ENCODE measurements at regions not wholly inside any gene's neighbourhood (a gene's known extent, or its start where the extent isn't known, plus 50 kb on each side); places are given as distances from the start of the nearest gene placed in this dataset.

GRCh38 chr3:40653878-40654277, 129.1 kb downstream of the ZNF621 start:
- H3K27me3 ChIP-seq (ENCODE audit: insufficient read depth, poor library complexity, severe bottlenecking): no peaks in the 10 kb centered on the region
- no peak overlapping the region for H3K4me3 ChIP-seq (replicated peaks; ENCODE audit: insufficient read depth, low read length)
- no peak for DNase-seq (ENCODE audit: low read depth in 1 of 2, low spot score in 1 of 2)
- TF ChIP-seq POLR2AphosphoS5 (IDR thresholded peaks at IDR 0.05; ENCODE audit: low read depth): no peak
- no peak for TF ChIP-seq REST (IDR thresholded peaks at IDR 0.05; ENCODE audit: insufficient replicate concordance, low read depth)
- no peak for TF ChIP-seq CTCF (IDR thresholded peaks at IDR 0.05; ENCODE audit: insufficient read depth, low read length)
- no peak for TF ChIP-seq SPI1 (IDR thresholded peaks at IDR 0.05; ENCODE audit: borderline replicate concordance, low read depth)
- no peak for TF ChIP-seq GABPA (IDR thresholded peaks at IDR 0.05; ENCODE audit: low read depth)
- no peak overlapping the region for H3K27ac ChIP-seq (replicated peaks)

- Histone ChIP-seq H3K4me3 (replicated peaks; ENCODE audit: insufficient read depth, low read length) (no peak overlapping the region), H3K27ac (replicated peaks) (no peak overlapping the region), H3K27me3 (ENCODE audit: insufficient read depth, poor library complexity, severe bottlenecking) (no peaks in the 10 kb centered on the region)
- no peak for DNase-seq (ENCODE audit: low read depth in 1 of 2, low spot score in 1 of 2)
- TF ChIP-seq GABPA (IDR thresholded peaks at IDR 0.05; ENCODE audit: low read depth): no peak
- no peak for TF ChIP-seq POLR2AphosphoS5 (IDR thresholded peaks at IDR 0.05; ENCODE audit: low read depth)
- TF ChIP-seq SPI1 (IDR thresholded peaks at IDR 0.05; ENCODE audit: borderline replicate concordance, low read depth): no peak
- no peak for TF ChIP-seq CTCF (IDR thresholded peaks at IDR 0.05; ENCODE audit: insufficient read depth, low read length)
- TF ChIP-seq REST (IDR thresholded peaks at IDR 0.05; ENCODE audit: insufficient replicate concordance, low read depth): no peak
Observed at GRCh38 chr3:40655551-40655950, 130.8 kb downstream of the ZNF621 start.

GRCh38 chr3:40657623-40658022, 132.9 kb downstream of the ZNF621 start:
- no peaks in the 10 kb centered on the region for H3K27me3 ChIP-seq (ENCODE audit: insufficient read depth, poor library complexity, severe bottlenecking)
- H3K4me3 ChIP-seq (replicated peaks; ENCODE audit: insufficient read depth, low read length): no peak overlapping the region
- DNase-seq (ENCODE audit: low read depth in 1 of 2, low spot score in 1 of 2): no peak
- H3K27ac ChIP-seq (replicated peaks): no peak overlapping the region
- no peak for TF ChIP-seq CTCF (IDR thresholded peaks at IDR 0.05; ENCODE audit: insufficient read depth, low read length)
- no peak for TF ChIP-seq REST (IDR thresholded peaks at IDR 0.05; ENCODE audit: insufficient replicate concordance, low read depth)
- TF ChIP-seq SPI1 (IDR thresholded peaks at IDR 0.05; ENCODE audit: borderline replicate concordance, low read depth): no peak
- no peak for TF ChIP-seq POLR2AphosphoS5 (IDR thresholded peaks at IDR 0.05; ENCODE audit: low read depth)
- no peak for TF ChIP-seq GABPA (IDR thresholded peaks at IDR 0.05; ENCODE audit: low read depth)
